PFSK-1 (cell line): ENCODE measurements at regions not wholly inside any gene's neighbourhood (a gene's known extent, or its start where the extent isn't known, plus 50 kb on each side); places are given as distances from the start of the nearest gene placed in this dataset.

Experiments
- FOXP2 ChIP-seq: optimal IDR thresholded peaks from 2 replicates; pipeline ENCODE3; 2011; ENCODE audit warnings: borderline replicate concordance, control low read depth, inconsistent platforms; ENCODE audit not compliant: insufficient read depth; ENCODE audit errors: extremely low read length, extremely low read depth
- POLR2AphosphoS5 ChIP-seq: IDR thresholded peaks from 2 replicates; pipeline ENCODE4 v1.6.1; 2012; ENCODE audit warnings: low read depth, mild to moderate bottlenecking, control low read depth, low read length, moderate library complexity
- REST ChIP-seq, 2 experiments: IDR thresholded peaks; 2 replicates each; pipeline versions ENCODE4 v1.6.1 to v1.8.0; 2011 to 2012; ENCODE audit warnings: low read depth in 2 of 2, low read length in 2 of 2, control low read depth in 1 of 2, inconsistent platforms in 1 of 2, mild to moderate bottlenecking in 1 of 2, moderate library complexity in 1 of 2; ENCODE audit not compliant: insufficient read depth in 1 of 2
- SIN3A ChIP-seq: IDR thresholded peaks from 2 replicates; pipeline ENCODE4 v1.6.1; 2012; ENCODE audit warnings: mild to moderate bottlenecking, low read length, moderate library complexity, borderline replicate concordance; ENCODE audit not compliant: insufficient read depth
- TAF1 ChIP-seq: IDR thresholded peaks from 2 replicates; pipeline ENCODE4 v1.6.1; 2012; ENCODE audit warnings: low read length, control low read depth, borderline replicate concordance; ENCODE audit not compliant: insufficient read depth

DNA sequence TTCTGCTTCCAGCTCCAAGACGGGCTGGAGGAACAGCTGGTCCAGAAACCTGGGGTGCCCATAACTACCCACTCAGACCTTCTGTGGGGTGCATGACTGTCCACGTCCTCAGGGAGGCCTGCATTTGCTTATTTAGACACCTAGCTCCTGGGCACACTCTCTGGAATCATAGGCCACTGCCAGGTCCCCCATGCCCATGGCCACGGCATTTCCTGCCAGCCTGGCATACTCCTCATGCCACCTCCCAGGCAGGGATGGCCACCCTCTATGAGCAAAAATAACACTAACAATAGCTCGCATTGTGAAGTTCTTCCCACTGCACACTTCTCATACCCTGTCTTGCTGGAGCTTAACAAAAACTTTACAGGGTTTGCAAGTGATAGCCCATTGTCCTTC lies 166.9 kb upstream of the TPM1 start:
- no peak for TF ChIP-seq POLR2AphosphoS5
- no peak for TF ChIP-seq FOXP2
- no peak for TF ChIP-seq SIN3A
- TF ChIP-seq REST (IDR thresholded peaks at IDR 0.05; ENCODE audit: insufficient read depth in 1 of 2, low read depth in 2 of 2, low read length in 2 of 2), result no peak
- no peak for TF ChIP-seq TAF1

DNA sequence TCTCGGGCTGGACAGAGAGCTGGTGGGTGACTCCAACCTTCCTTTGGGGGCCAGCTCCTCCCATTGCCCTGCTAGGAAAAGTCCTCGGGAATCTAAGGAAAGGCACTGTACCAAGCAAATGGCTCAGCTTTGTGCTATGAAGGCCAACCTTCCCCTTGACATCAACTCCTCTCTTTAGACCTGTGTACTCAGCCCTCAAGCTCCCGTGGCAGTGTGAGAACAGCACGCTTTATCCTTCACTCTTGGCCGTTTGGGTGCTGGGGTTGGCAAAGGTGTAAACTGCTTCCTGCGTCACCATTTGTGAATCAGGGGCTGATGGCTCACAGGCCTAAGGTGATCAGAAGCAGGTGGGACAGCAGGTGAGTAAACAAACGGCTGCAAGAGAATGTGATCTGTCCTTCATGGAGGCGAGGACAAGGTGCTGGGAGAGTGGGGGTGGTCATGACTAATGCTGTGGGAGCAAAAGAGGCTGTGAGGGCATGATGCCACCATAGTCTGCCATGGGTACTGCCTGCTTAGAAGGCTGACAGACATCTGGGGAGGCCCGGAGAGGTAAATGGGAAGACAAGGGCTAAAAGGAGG lies 165.2 kb upstream of the TPM1 start:
- TF ChIP-seq REST (IDR thresholded peaks at IDR 0.05; ENCODE audit: insufficient read depth in 1 of 2, low read depth in 2 of 2, low read length in 2 of 2) (no peak), FOXP2 (no peak), POLR2AphosphoS5 (no peak), TAF1 (no peak), SIN3A (no peak)

DNA sequence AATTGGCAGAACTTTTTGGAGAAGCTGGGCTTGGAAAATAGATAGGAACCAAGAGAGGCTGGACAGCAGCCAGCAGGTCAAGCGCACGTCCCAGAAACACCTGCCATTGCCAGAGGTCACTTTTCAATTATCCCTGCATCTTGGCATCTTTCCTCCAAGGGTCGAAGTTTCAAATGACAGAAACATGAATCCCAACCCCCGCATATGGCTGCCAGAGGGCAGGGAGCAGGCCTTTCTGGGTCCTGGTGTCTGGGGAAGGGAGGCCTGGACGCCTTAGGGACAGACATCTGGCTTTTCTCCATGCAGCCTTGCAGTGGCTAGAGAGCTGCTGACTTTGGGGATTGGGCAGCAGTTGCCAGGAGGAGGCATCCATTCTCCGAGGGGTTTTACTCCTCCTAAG lies 164.5 kb upstream of the TPM1 start:
- TF ChIP-seq POLR2AphosphoS5, result no peak
- no peak for TF ChIP-seq FOXP2
- no peak for TF ChIP-seq REST (IDR thresholded peaks at IDR 0.05; ENCODE audit: insufficient read depth in 1 of 2, low read depth in 2 of 2, low read length in 2 of 2)
- no peak for TF ChIP-seq SIN3A
- no peak for TF ChIP-seq TAF1

DNA sequence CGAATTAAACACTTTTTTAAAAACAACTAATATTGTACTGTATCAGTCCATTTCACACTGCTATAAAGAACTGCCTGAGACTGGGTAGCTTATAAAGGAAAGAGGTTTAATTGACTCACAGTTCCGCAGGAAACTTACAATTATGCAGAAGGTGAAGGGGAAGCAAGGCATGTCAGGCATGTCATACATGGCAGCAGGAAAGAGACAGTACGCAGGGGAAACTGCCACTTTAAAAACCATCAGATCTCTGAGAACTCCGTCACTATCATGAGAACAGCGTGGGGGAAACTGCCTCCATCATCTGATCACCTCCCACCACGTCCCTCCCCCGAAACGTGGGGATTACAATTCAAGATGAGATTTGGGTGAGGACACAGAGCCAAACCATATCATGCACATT lies 162.8 kb upstream of the TPM1 start:
- TF ChIP-seq SIN3A, result no peak
- TF ChIP-seq TAF1, result no peak
- no peak for TF ChIP-seq FOXP2
- no peak for TF ChIP-seq REST (IDR thresholded peaks at IDR 0.05; ENCODE audit: insufficient read depth in 1 of 2, low read depth in 2 of 2, low read length in 2 of 2)
- no peak for TF ChIP-seq POLR2AphosphoS5

DNA sequence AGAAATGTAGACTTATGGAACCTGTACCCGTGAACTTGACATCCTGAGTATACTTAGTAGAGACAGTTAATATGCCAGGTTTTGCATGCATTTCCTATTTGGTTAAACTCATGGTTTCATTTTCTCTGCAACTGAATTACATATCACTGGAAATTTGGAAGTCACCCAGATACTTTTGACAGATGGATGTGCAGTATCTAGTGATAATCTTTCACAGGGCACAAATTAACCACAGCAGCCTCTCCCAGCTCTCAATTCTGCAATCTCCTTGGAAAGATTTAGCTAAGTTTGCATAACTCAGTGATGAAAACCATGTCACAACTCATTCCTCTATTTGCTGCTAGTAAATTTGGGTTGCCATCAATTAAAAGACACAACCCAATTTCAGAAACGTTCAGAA lies 162.3 kb upstream of the TPM1 start:
- no peak for TF ChIP-seq SIN3A
- TF ChIP-seq POLR2AphosphoS5, result no peak
- no peak for TF ChIP-seq FOXP2
- no peak for TF ChIP-seq REST (IDR thresholded peaks at IDR 0.05; ENCODE audit: insufficient read depth in 1 of 2, low read depth in 2 of 2, low read length in 2 of 2)
- TF ChIP-seq TAF1, result no peak
